Suppressor macrophage treated with lipopolysaccharide for 4 hours (primary cell): ENCODE measurements at regions not wholly inside any gene's neighbourhood (a gene's known extent, or its start where the extent isn't known, plus 50 kb on each side); places are given as distances from the start of the nearest gene placed in this dataset.

Experiments
- DNase-seq: peaks from one replicate; pipeline ENCODE4 v3.0.0-alpha.2; 2020

DNA sequence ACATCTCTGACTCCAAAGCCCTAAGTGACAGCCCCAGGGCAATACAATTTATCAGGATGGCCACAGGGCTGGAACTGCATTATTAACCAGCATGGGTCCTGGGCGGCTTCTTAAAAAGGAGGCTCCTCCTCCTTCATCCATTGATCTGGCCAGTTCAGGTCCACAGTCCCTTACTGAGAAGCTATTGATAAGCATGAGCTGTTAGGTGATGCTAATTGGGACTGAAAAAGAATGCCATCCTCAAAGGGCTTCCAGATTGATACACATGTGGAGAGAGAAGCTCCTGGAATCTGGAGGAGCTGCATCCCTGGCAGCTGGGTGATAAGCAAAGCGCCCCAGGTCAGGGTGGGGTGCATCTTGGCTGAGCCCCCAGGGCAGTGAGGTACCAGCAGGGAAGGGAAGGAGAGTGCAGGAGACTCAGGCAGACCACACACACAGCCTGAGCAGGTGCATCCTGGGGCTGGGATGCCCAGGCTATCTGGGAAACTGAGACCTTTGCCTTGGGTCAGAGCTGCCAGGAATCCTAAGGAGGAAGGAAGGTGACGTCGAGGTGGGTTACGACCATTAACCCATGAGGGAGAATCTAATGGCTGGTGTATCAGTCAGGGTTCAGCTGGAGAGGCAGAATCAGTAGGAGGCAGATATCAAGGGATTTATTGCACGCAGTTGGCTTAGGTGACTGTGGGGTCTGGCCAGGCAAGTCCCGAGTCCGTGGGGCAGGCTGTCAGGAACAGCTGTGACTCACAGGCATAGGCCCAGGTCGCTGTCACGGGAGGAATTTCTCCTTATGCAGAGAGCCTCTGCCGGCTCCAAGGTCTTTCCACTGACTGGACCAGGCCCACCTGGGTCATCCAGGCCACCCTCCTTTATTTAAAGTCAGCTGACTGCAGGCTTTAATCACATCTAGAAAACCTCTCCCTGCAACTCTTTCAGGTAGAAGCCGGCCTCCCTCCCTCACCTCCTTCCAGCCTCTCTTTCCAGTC, 261.2 kb downstream of the BMP7 start:
- DNase-seq, result no peak

DNA sequence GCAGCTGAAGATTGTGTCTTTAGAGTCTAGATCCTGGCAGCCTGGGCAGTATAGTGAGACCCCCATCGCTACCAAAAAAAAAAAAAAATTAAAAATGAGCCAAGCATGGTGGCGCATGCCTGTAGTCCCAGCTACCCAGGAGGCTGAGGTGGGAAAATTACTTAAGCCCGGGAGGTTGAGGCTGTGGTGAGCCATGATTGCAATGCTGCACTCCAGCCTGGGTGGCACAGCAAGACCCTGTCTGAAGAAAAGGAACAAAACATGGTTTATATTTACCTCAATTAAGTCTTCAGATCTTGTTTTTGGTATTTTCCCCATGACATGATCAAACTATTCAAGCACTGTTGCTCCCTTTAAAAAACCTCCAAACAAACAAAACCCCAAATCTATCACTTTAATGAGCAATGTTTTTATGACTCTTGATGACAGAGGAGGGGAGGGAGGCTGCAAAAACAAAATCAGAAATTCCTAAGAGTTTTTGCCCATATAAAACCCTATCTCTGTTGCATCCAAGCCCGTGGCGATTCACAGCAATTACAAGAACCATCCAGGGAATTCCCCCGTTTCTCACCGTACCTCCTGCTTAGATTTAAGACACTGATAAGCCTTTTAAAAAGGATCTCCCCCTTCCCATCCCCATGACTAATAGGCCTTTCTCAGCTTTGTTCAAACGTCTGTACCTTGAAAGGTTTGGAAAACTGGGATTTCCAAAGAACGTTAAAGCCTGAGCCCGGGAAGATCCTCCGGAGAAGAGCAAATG, 259.9 kb downstream of the BMP7 start:
- DNase-seq, result no peak

DNA sequence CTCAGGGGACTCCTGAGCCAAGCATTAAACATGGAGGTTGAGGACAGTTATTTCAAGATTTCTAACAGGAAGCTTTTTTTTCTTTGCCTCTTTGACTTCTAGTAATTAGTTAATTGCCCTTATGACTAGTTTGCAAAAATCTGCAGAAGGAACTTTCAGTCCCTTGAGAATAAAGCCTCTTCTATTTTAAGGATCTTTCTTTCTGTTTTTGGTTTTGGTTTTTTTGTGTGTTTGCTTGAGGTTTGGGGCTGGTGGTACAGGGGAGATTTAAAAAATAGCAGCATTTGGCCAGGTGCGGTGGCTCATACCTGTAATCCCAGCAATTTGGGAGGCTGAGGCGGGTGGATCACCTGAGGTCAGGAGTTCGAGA, 259.3 kb downstream of the BMP7 start:
- no peak for DNase-seq

DNA sequence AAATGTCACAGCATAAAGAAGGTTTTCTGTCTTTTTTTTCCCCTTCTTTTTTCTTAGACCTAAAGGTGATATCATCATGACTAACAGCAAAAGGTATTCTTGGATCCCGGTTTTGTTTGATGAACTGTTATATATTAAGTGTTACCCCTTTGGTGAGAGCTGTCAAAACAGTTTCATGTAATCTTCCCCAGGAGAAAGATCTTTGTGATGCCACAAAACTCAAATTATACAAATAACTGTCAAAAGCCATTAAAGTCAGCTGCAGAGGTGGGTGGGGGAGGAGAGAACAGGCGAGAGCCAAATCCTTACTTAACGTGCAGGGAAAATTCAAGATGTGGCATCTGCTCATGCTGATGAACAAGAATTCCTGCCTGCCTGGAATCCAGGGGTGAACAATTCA, 258.2 kb downstream of the BMP7 start:
- no peak for DNase-seq

DNA sequence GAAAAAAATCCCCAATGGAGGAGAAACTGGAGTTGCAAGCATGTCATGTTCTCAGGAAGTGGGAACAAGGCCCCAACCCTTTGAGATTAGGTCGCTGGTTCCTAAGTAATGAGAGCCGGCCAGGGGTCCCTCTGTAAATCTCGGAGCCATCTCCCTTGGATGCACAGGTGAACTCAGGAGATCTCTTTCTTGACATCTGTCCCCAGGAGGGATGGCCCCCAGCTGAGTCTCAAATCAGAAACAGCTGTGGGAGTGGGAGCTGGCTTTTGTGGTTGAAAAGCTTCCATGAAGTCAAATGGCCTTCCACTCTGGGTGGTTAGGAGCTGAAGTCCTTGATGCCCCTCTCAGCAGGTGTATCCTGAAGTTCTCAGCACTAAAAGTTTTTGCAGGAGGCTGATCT, 257.1 kb downstream of the BMP7 start:
- no peak for DNase-seq

DNA sequence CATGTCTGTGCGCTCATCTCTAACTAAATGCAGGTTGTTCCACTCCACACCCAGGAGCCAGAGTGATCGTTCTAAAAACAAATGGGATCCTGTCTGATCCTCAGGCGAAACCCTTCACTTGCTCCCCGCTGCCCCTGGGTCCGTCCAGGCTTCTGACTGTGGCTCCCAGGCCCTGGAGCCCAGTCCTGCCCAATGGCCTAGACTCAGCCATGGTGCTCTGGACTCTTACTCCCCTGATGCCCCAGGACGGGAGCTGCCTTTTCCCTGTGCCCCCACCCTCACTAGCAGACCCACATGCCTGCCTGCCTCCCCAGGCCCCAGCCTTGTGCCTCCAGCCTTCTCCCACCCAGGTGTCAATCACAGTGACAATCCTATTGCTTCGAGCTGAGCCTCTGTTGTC, 256.7 kb downstream of the BMP7 start:
- no peak for DNase-seq

DNA sequence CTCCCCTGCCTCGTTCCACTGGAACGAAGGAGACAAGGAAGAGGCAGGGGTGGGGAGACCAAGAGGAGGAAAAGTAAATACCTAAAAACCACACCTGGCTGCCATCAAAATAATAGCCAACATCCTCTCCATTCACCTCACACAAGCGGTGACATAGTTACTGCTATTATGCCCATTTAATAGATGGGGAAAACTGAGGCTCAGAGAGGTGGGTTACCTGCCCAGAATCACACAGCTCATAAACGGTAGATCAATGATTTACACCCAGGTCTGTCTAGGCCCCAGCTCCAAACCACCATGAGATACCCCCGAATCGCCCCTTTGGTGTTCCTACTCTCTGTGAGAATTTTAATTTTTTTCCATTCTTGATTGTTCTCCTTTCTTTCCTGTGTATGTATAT, 253.8 kb downstream of the BMP7 start:
- no peak for DNase-seq

DNA sequence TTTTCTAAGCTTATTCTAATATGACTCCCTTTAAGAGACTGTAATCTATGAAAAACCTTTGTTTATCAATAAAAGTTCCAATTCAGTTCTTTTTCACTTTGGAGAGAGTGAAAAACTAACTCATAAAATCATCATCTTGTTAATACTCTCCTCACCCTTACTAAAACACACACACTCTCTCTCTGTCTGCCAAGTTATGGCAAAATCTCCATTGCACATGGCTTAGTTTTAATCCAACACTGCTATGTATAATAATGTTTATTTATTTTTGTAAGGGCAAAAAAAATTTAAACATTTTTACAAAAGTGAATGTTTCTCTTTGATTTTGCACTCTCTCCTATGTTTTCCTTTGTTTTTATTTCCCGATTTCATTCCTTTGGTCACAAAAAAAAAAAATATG, 253.2 kb downstream of the BMP7 start:
- DNase-seq, result no peak

DNA sequence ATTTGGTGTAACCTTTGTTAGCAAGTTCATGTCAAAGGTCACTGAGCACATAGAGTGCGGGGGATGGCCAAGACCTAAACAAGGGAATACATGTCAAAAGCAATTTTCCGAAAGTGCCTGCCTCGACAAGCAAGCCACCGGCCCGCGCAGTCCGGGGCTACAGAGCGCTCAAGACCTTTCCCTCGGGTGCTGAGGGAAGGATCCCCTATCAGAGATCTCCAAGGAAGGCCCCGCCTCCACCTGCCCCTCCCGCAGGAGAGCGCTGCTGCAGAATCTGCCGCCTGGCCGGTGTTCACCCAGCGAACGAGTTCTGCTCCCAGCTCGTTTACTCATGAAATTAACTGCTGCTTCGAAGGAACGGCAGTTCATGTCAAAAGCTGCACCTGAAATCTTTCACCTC, 252.7 kb downstream of the BMP7 start:
- no peak for DNase-seq

DNA sequence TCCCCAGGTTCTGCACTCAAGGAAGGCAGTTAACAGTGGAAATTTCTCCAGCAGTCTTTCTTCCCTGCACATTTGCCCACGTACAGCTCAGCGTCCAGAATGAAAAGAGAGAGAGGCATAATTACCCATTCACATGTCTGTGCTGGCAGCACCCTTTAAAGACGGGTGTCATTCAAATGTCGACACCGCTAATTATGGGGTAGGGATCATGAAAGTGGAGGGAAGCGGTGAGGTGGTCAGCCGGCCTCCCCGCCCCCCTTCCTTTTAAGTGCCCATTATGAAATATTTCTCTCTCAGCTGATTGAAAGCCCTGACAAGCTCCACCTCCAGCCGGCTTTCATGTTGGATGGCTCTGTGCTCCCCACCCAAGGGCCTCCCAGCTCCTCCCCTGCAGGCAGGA, 246.1 kb downstream of the BMP7 start:
- no peak for DNase-seq

DNA sequence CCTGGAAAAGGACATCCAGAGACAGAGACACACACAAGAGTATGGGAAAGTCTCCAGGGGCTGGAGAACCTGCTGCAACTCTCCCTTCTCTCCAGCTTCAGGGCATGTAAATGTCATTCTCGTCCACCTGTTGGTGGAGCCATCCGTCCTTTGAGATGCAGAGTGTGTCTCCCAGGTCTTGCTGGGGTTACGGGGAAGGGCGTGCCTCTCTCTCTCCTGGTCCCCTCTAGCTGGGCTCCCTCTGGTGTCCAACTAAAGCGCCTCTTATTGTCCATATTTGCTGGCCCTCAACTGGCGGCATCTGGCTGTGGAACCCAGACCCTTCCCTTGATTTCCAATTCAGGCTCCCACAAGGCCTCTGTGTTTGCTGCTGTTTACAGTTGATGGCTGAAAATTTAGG, 244.1 kb downstream of the BMP7 start:
- no peak for DNase-seq

DNA sequence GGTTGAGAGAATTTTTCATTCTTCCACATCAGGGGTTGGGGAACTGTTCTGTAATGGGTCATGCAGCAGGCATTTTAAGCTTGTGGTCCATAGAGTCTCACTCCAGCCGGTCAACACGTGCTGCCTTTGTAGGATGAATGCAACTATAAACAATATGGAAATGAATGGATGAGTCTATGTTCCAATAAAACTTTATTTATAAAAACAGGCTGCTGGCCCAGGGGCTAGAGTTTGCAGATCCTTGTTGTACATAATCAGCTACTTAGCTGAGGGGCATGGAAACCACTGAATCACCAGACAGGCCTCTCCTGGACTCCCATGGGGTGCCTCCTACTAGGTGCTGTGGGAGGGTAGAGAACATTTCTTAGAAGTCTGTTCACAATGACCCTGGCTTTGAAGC, 243.4 kb downstream of the BMP7 start:
- no peak for DNase-seq

DNA sequence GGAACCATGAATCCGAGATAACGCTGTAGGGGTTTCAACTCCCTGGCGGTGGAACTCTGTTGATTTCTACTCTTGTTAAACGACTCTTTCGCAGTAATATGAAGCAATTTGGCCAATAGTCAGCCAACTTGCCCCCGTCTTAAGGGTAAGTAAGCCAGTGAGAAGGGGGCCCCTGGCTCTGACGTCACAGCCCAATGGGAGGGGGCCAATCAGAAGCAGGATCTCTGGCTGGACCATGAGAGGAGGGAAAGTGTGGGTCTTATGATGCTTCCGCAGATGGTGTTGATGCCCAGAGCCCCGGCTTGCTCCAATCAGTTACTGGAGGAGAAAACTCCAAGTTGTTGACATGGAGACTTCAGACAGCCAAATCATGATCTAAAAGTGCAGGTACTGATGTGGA, 242.4 kb downstream of the BMP7 start:
- no peak for DNase-seq

DNA sequence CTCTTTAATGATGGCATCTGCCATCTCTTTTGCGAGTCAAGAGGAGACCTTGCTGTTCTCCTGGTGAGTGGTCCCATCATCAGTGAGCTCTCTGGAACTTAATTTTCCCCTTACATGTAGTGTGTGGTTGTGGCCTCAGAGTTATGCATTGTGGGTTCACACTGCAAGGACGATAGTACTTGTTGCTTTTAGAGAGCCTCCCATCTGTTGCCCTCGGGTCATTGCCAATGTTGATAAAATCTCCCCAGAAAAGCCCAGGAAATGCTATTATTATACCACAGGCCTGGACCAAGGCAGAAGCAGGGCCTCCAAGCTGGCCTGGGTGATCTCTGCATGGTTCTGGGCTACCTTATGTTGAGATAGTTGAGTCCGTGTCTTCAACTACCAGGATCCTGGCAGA, 241.6 kb downstream of the BMP7 start:
- DNase-seq, result no peak

DNA sequence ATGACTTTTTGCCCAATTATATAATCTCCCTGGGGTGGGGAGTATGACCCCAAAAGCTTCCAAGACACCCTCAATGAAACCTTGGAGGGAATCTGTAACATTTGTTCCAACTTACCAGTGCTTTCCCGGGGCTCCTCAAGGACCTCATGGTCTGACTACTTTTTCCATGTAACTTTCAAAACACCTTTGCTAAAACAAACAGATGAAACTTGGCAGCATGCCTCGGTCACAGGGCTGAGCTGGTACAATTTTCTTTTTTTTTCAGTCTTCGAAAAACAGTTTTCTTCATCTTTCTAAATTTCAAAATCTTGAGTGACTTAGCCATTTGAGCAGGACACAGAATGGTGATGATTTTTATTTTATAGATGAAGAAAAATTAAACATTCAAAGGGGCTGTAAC, 241.2 kb downstream of the BMP7 start:
- no peak for DNase-seq

DNA sequence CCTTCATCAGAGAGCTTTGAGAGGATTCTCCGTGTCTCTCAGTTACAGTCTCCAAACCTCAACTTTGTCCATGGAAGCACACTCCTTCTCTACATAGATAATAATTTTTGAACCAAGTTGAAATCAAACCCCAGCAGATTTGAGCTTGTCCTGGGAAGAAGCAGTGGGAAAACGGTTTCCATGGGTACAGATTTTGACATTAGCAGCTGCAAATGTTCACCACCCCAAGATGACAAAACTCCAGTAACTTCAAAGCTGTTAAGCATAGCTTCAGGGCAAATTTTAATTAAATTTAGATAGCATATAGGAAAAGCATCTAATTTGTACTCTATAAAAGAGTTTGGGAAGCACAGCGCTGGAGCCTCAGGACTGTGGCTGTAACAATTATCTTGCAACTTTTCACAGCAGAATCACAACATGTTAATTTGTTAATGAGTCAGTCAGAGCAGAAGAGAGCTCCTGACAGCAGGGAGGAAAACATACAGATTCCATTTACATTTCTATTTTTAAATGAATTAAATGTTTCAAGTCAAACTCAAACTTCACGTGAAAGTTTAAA, 240.7 kb downstream of the BMP7 start:
- no peak for DNase-seq

DNA sequence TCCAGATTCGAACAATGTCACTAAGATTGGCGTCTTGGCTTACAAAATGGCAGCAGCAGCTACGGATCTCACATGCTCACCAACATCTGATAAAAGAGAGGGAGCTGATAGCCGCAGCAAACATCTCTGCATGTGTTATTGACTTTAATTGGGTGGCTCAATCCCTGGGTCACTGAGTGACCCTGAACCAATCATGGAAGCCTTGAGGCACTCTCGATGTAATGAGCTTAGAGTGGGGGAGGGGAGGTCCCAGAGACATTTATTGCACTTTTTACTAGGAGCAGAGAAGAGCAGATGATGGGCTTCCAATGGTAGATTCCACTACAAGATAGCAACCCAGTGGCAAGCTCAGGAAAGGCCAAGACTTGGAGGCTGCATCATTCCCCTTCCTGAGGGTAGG, 238.7 kb downstream of the BMP7 start:
- DNase-seq, result no peak

DNA sequence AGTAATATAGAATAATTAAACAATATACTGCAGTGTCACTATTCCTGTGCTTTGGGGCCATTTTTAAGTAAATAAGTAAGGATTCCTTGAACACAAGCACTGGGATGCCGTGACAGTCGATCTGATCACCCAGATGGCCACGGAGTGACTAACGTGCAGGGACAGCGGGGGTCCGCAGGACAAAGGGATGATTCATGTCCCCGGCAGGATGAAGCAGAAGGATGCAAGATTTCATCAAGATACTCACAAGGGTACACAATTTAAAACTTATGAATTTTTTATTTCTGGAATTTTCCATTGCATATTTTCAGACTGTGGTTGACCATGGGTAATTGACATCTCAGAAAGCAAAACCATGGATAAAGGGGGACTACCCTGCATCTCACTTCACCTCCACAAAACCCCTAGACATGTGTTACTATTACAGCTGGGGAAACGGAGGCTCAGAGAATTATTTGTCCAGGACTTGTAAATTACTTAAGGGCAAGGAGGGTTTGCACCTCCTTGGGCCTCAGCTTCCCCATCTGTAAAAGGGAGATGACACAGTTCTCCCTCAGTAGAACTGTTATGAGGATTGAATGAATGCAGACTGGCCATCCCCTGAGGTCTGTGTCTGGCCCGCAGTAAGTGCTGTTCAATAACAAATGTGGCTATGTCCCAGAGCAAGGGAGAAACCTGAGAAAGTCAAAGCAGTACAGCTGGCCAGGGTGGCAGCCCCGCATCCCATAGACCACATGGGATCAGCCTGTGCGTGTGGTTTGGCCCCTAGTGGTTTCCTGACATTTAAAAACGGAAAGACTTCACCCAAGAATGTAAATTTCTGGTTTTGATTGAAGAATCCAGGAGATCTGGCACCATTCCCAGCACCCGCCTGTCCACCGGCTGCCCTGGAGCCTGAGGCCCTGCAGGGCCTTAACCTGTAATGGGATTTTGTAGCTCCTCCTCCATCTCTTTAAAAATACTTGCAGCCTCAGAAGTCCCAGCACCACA, 235.5 kb downstream of the BMP7 start:
- no peak for DNase-seq

DNA sequence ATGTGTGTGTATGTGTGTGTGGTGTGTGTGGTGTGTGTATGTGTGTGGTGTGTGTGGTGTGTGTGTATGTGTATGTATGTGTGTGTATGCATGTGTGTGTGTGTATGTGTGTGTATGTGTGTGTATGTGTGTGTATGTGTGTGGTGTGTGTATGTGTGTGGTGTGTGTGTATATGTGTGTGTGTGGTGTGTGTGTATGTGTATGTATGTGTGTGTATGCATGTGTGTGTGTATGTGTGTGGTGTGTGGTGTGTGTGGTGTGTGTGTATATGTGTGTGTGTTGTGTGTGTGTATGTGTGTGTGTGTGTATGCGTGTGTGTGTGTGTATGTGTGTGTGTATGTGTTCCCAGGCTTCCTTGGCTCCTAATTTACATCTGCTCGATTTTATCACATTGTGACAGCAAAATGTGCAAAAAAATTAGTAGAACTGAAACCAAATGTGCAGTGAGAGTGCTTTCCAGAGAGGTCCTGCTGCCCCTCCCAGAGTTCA, 234.5 kb downstream of the BMP7 start:
- no peak for DNase-seq

DNA sequence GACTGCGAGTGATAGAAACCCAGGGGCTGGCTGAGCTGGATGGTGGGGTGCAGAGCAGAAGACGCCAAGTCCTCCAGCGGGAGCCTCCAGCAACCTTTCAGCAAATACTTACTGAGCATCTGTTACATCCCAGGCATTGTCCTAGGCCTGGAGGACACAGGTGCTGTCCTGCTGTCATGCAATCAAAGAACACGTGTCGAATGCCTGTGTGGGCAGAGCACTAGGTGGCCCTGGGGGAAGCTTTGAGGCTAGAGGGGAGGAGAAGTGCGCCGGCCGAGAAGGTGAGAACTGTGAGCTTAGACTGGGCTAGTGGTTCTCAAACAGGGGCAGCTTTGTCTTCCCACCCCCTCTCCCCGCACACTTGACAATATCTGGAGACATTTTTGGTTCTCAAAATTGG, 233.6 kb downstream of the BMP7 start:
- DNase-seq, result no peak

DNA sequence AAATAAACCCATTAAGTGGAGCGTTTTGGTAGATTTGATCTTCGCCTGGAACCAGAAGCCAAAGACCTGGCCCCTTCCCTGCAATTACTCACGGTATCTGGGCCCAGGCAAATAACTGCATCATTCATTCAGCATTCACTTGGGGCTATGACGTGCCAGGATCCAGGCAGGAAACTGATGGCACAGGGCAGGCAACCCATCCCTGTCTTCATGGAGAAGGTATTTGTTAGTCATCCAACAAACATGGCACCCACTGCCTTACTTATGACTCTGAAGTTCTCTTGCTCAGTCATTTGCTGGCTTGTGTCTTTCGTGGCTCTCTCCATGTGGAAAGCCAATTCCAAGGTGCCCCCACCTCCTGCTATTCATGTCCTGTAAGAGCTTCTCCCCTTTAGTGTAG, 232.4 kb downstream of the BMP7 start:
- no peak for DNase-seq

DNA sequence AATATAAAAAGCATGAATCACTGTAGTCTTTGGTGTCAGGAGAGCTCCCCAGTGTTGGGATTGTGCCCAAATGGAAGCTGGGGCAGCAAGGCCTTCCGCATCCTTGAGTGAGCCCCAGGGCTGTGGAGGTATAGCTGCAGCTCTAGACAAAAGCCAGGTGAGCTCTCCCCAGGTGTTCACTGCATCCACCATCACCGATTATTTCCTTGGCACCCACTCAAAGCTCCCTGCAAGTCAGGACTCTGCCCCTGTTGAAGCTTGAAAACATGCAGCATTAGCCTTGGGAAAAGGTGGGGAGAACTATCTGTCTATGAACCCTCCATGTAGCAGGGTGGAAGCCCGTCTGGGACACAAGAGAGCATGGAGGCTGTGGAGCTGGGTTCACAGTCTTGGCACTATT, 228.8 kb downstream of the BMP7 start:
- no peak for DNase-seq
